ENCODE measurements at regions not wholly inside any gene's neighbourhood (a gene's known extent, or its start where the extent isn't known, plus 50 kb on each side); places are given as distances from the start of the nearest gene placed in this dataset.
A peak's percentile ranks its signal among the peaks of the same experiment; 100 is the strongest.

- Mint-ChIP-seq H3K27me3 (ENCODE audit: insufficient read depth, unreplicated experiment) (no peaks in the 10 kb centered on the region), H3K36me3 (ENCODE audit: insufficient read depth, unreplicated experiment) (no peaks in the 10 kb centered on the region), H3K4me3 (ENCODE audit: unreplicated experiment) (no peak overlapping the region), H3K9me3 (ENCODE audit: unreplicated experiment) (no peaks in the 10 kb centered on the region), H3K27ac (ENCODE audit: unreplicated experiment) (no peak overlapping the region), H3K4me1 (ENCODE audit: low read depth, unreplicated experiment) (no peaks in the 10 kb centered on the region)
- ChIA-PET POLR2A (no interaction called here), CTCF (no interaction called here)
- no peaks in the 10 kb centered on the region for H3K27me3 ChIP-seq (replicated peaks; ENCODE audit: control insufficient read depth, insufficient read depth, low read length)
- no peak overlapping the region for H3K4me3 ChIP-seq (ENCODE audit: low read depth, low read length)
- no peaks in the 10 kb centered on the region for H3K36me3 ChIP-seq (ENCODE audit: control insufficient read depth, insufficient read depth, low read length)
- no peak for TF ChIP-seq CTCF (IDR thresholded peaks at IDR 0.05; ENCODE audit: insufficient read depth in 1 of 2, low read depth in 1 of 2, low read length in 1 of 2, severe bottlenecking in 1 of 2, unreplicated experiment in 1 of 2)
- H3K4me1 ChIP-seq = no peaks in the 10 kb centered on the region
- DNase-seq = no peak
- H3K9me3 ChIP-seq = peaks cover 3% of the 10 kb centered on the region; the same call in 1 of the 2 replicates
- no TSS peak for BruUV-seq (replicated peaks)
- intact Hi-C loops (cut with micrococcal nuclease; ENCODE audit: unreplicated experiment) = no loop called here
Observed at GRCh38 chr10:81177651-81178244, 640.0 kb downstream of the SH2D4B start.

GRCh38 chr10:81179324-81179723 lies 641.6 kb downstream of the SH2D4B start:
- H3K27ac Mint-ChIP-seq (ENCODE audit: unreplicated experiment) = no peak overlapping the region
- DNase-seq = no peak
- no TSS peak for BruUV-seq (replicated peaks)
- intact Hi-C loops (cut with micrococcal nuclease; ENCODE audit: unreplicated experiment) = loop anchor here (1.0 kb wide), 1 partner anchor 97 kb away; no protein-coding TSS in a partner anchor
- H3K36me3 Mint-ChIP-seq (ENCODE audit: insufficient read depth, unreplicated experiment) = no peaks in the 10 kb centered on the region
- no peak for TF ChIP-seq CTCF (IDR thresholded peaks at IDR 0.05; ENCODE audit: insufficient read depth in 1 of 2, low read depth in 1 of 2, low read length in 1 of 2, severe bottlenecking in 1 of 2, unreplicated experiment in 1 of 2)
- CTCF ChIA-PET = interaction anchor here (0.5 to 1.3 kb wide), 7 partner anchors 13 to 848 kb away, joined by 3 to 7 read pairs (median 5); no protein-coding TSS in a partner anchor
- H3K4me3 ChIP-seq (ENCODE audit: low read depth, low read length) = no peak overlapping the region
- H3K4me1 ChIP-seq = no peaks in the 10 kb centered on the region
- H3K4me1 Mint-ChIP-seq (ENCODE audit: low read depth, unreplicated experiment) = no peaks in the 10 kb centered on the region
- no peak overlapping the region for H3K4me3 Mint-ChIP-seq (ENCODE audit: unreplicated experiment)
- no peaks in the 10 kb centered on the region for H3K27me3 Mint-ChIP-seq (ENCODE audit: insufficient read depth, unreplicated experiment)
- no peaks in the 10 kb centered on the region for H3K27me3 ChIP-seq (replicated peaks; ENCODE audit: control insufficient read depth, insufficient read depth, low read length)
- H3K9me3 ChIP-seq = peaks cover 3% of the 10 kb centered on the region; the same call in 1 of the 2 replicates
- POLR2A ChIA-PET = no interaction called here
- H3K9me3 Mint-ChIP-seq (ENCODE audit: unreplicated experiment) = no peaks in the 10 kb centered on the region
- no peaks in the 10 kb centered on the region for H3K36me3 ChIP-seq (ENCODE audit: control insufficient read depth, insufficient read depth, low read length)

GRCh38 chr10:81179805-81180452 lies 642.2 kb downstream of the SH2D4B start:
- H3K4me1 Mint-ChIP-seq (ENCODE audit: low read depth, unreplicated experiment) = no peaks in the 10 kb centered on the region
- ChIA-PET CTCF (interaction anchor here (0.5 to 1.3 kb wide), 9 partner anchors 12 to 848 kb away, joined by 3 to 7 read pairs (median 4); no protein-coding TSS in a partner anchor), POLR2A (no interaction called here)

More at GRCh38 chr10:81179805-81180452, 642.2 kb downstream of the SH2D4B start:
- Mint-ChIP-seq H3K27me3 (ENCODE audit: insufficient read depth, unreplicated experiment) (no peaks in the 10 kb centered on the region), H3K27ac (ENCODE audit: unreplicated experiment) (no peak overlapping the region), H3K36me3 (ENCODE audit: insufficient read depth, unreplicated experiment) (no peaks in the 10 kb centered on the region), H3K4me3 (ENCODE audit: unreplicated experiment) (no peak overlapping the region), H3K9me3 (ENCODE audit: unreplicated experiment) (no peaks in the 10 kb centered on the region)
- H3K27me3 ChIP-seq (replicated peaks; ENCODE audit: control insufficient read depth, insufficient read depth, low read length) = no peaks in the 10 kb centered on the region
- intact Hi-C loops (cut with micrococcal nuclease; ENCODE audit: unreplicated experiment) = loop anchor here (1.0 kb wide), 1 partner anchor 98 kb away; no protein-coding TSS in a partner anchor
- no peaks in the 10 kb centered on the region for H3K4me1 ChIP-seq
- no peaks in the 10 kb centered on the region for H3K36me3 ChIP-seq (ENCODE audit: control insufficient read depth, insufficient read depth, low read length)
- TF ChIP-seq CTCF (IDR thresholded peaks at IDR 0.05; ENCODE audit: insufficient read depth in 1 of 2, low read depth in 1 of 2, low read length in 1 of 2, severe bottlenecking in 1 of 2, unreplicated experiment in 1 of 2) = peak; percentile 46 to 56
- no TSS peak for BruUV-seq (replicated peaks)
- no peak overlapping the region for H3K4me3 ChIP-seq (ENCODE audit: low read depth, low read length)
- peaks cover 3% of the 10 kb centered on the region; the same call in 1 of the 2 replicates for H3K9me3 ChIP-seq
- DNase-seq = peak in 1 of 2 experiments; percentile 37
